ENCODE measurements at regions not wholly inside any gene's neighbourhood (a gene's known extent, or its start where the extent isn't known, plus 50 kb on each side); places are given as distances from the start of the nearest gene placed in this dataset.
"Not testable (repeated sequence)": the region's sequence is repeated elsewhere in the genome, so short reads cannot be mapped to it uniquely, and the experiment has no call there.

- Histone ChIP-seq H3K9ac (no peak overlapping the region), H4K20me1 (ENCODE audit: insufficient read depth) (no peaks in the 10 kb centered on the region), H3K4me2 (no peak overlapping the region), H3K36me3 (ENCODE audit: insufficient read depth) (no peaks in the 10 kb centered on the region), H3K4me1 (ENCODE audit: low read depth, poor library complexity, severe bottlenecking) (no peaks in the 10 kb centered on the region), H3K27ac (no peak overlapping the region), H3K27me3 (ENCODE audit: insufficient read depth, low read depth) (no peaks in the 10 kb centered on the region), H3K4me3 (IDR thresholded peaks at IDR 0.05; ENCODE audit: insufficient read depth, low read depth, low read length) (no peak overlapping the region), H3K79me2 (ENCODE audit: insufficient read depth, low read depth) (no peaks in the 10 kb centered on the region), H2AFZ (ENCODE audit: low read depth) (no peak overlapping the region)
- TF ChIP-seq, protein P1, sequence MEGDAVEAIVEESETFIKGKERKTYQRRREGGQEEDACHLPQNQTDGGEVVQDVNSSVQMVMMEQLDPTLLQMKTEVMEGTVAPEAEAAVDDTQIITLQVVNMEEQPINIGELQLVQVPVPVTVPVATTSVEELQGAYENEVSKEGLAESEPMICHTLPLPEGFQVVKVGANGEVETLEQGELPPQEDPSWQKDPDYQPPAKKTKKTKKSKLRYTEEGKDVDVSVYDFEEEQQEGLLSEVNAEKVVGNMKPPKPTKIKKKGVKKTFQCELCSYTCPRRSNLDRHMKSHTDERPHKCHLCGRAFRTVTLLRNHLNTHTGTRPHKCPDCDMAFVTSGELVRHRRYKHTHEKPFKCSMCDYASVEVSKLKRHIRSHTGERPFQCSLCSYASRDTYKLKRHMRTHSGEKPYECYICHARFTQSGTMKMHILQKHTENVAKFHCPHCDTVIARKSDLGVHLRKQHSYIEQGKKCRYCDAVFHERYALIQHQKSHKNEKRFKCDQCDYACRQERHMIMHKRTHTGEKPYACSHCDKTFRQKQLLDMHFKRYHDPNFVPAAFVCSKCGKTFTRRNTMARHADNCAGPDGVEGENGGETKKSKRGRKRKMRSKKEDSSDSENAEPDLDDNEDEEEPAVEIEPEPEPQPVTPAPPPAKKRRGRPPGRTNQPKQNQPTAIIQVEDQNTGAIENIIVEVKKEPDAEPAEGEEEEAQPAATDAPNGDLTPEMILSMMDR (conservative IDR thresholded peaks at IDR 0.05; ENCODE audit: low read depth, low read length): no peak
These were observed 89.1 kb upstream of the SLC35F3 start for GRCh38 chr1:233815357-233815756.

DNA sequence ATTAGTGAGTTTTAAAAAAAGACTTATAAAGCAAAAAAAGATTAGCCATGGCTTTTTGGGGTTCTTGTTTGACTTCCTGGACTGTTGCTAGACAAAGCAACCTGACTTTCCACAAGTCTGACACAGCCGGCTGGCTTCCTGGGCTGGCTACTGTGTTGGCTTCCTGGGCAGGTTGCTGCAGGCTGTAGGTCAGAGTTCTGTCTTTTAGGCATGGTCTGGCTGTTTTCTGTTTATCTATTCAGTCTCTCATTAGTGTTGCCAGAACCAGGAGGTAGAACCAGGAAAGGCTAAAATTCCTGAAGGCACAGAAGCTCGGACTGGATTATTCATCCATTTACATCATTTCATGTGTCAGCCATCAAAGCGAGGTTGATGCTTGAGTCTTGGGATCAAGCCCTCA, 88.6 kb upstream of the SLC35F3 start:
- Histone ChIP-seq H3K79me2 (ENCODE audit: insufficient read depth, low read depth) (no peaks in the 10 kb centered on the region), H3K9ac (no peak overlapping the region), H3K36me3 (ENCODE audit: insufficient read depth) (no peaks in the 10 kb centered on the region), H3K4me3 (IDR thresholded peaks at IDR 0.05; ENCODE audit: insufficient read depth, low read depth, low read length) (no peak overlapping the region), H3K27me3 (ENCODE audit: insufficient read depth, low read depth) (no peaks in the 10 kb centered on the region), H3K27ac (no peak overlapping the region), H3K4me1 (ENCODE audit: low read depth, poor library complexity, severe bottlenecking) (no peaks in the 10 kb centered on the region), H3K4me2 (no peak overlapping the region), H4K20me1 (ENCODE audit: insufficient read depth) (no peaks in the 10 kb centered on the region), H2AFZ (ENCODE audit: low read depth) (no peak overlapping the region)
- TF ChIP-seq, protein P1 (conservative IDR thresholded peaks at IDR 0.05; ENCODE audit: low read depth, low read length): no peak

DNA sequence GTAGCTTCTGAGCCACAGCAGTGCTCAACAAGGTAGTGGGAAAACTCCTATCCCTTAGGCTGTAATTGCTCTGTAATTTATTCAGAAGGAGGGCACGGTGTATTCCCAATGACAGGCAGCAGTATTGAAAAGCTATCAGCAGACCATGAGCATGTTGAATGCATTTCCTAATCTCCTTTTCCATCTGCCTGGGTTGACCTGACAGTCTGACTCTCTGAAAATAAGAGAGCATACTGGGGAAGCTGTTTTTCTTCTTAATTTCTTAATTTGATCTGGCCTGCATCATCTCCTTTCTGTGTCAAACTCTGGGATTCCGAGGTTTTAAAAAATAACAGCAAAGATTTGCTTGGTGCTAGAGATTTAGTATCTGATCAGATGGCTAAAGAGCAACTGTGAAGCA, 88.1 kb upstream of the SLC35F3 start:
- no peaks in the 10 kb centered on the region for H3K4me1 ChIP-seq (ENCODE audit: low read depth, poor library complexity, severe bottlenecking)
- H3K36me3 ChIP-seq (ENCODE audit: insufficient read depth): no peaks in the 10 kb centered on the region
- H3K27me3 ChIP-seq (ENCODE audit: insufficient read depth, low read depth): no peaks in the 10 kb centered on the region
- H3K4me2 ChIP-seq: no peak overlapping the region
- TF ChIP-seq, protein P1 (conservative IDR thresholded peaks at IDR 0.05; ENCODE audit: low read depth, low read length): no peak
- no peak overlapping the region for H3K4me3 ChIP-seq (IDR thresholded peaks at IDR 0.05; ENCODE audit: insufficient read depth, low read depth, low read length)
- H3K79me2 ChIP-seq (ENCODE audit: insufficient read depth, low read depth): no peaks in the 10 kb centered on the region
- H3K9ac ChIP-seq: no peak overlapping the region
- H3K27ac ChIP-seq: no peak overlapping the region
- H4K20me1 ChIP-seq (ENCODE audit: insufficient read depth): no peaks in the 10 kb centered on the region
- no peak overlapping the region for H2AFZ ChIP-seq (ENCODE audit: low read depth)

- no peaks in the 10 kb centered on the region for H3K4me1 ChIP-seq (ENCODE audit: low read depth, poor library complexity, severe bottlenecking)
- no peaks in the 10 kb centered on the region for H3K79me2 ChIP-seq (ENCODE audit: insufficient read depth, low read depth)
- no peak overlapping the region for H2AFZ ChIP-seq (ENCODE audit: low read depth)
- H3K9ac ChIP-seq: no peak overlapping the region
- H3K4me3 ChIP-seq (IDR thresholded peaks at IDR 0.05; ENCODE audit: insufficient read depth, low read depth, low read length): no peak overlapping the region
- H4K20me1 ChIP-seq (ENCODE audit: insufficient read depth): no peaks in the 10 kb centered on the region
- TF ChIP-seq, protein P1 (conservative IDR thresholded peaks at IDR 0.05; ENCODE audit: low read depth, low read length): no peak
- H3K36me3 ChIP-seq (ENCODE audit: insufficient read depth): no peaks in the 10 kb centered on the region
- H3K27me3 ChIP-seq (ENCODE audit: insufficient read depth, low read depth): no peaks in the 10 kb centered on the region
- no peak overlapping the region for H3K27ac ChIP-seq
- H3K4me2 ChIP-seq: no peak overlapping the region
These were observed 85.4 kb upstream of the SLC35F3 start for GRCh38 chr1:233819042-233819441.

DNA sequence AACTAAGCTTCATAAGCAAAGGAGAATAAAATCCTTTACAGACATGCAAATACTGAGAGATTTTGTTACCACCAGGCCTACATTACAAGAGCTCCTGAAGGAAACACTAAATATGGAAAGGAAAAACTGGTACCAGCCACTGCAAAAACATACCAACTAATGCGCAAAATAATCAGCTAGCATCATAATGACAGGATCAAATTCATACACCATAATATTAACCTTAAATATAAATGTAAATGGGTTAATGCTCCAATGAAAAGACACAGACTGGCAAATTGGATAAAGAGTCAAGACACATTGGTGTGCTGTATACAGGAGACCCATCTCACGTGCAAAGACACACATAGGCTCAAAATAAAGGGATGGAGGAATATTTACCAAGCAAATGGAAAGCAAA, 80.3 kb upstream of the SLC35F3 start:
- not testable (repeated sequence) for H3K27ac ChIP-seq; H3K4me1 ChIP-seq (ENCODE audit: low read depth, poor library complexity, severe bottlenecking); H2AFZ ChIP-seq (ENCODE audit: low read depth); H3K4me2 ChIP-seq; H3K9ac ChIP-seq; H3K36me3 ChIP-seq (ENCODE audit: insufficient read depth); H3K79me2 ChIP-seq (ENCODE audit: insufficient read depth, low read depth); H3K27me3 ChIP-seq (ENCODE audit: insufficient read depth, low read depth); H3K4me3 ChIP-seq (IDR thresholded peaks at IDR 0.05; ENCODE audit: insufficient read depth, low read depth, low read length); H4K20me1 ChIP-seq (ENCODE audit: insufficient read depth)

DNA sequence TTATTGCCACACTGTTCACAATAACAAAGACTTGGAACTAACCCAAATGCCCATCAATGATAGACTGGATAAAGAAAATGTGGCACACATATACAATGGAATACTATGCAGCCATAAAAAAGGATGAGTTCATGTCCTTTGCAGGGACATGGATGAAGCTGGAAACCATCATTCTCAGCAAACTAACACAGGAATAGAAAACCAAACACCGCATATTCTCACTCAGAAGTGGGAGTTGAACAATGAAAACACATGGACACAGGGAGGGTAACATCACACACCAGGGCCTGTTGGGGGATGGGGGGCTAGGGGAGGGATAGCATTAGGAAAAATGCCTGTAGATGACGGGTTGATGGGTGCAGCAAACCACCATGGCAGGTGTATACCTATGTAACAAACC, 76.5 kb upstream of the SLC35F3 start:
- not testable (repeated sequence) for H3K4me1 ChIP-seq (ENCODE audit: low read depth, poor library complexity, severe bottlenecking); H3K9ac ChIP-seq; H3K36me3 ChIP-seq (ENCODE audit: insufficient read depth)

More for the DNA sequence above, 76.5 kb upstream of the SLC35F3 start:
- H3K27me3 ChIP-seq (ENCODE audit: insufficient read depth, low read depth); H3K27ac ChIP-seq; H3K4me3 ChIP-seq (IDR thresholded peaks at IDR 0.05; ENCODE audit: insufficient read depth, low read depth, low read length); H3K79me2 ChIP-seq (ENCODE audit: insufficient read depth, low read depth); H2AFZ ChIP-seq (ENCODE audit: low read depth); H4K20me1 ChIP-seq (ENCODE audit: insufficient read depth); H3K4me2 ChIP-seq: not testable (repeated sequence)

Measured in KMS-11 (cell line).